Coronary artery (tissue), 2 donors: ENCODE measurements at regions not wholly inside any gene's neighbourhood (a gene's known extent, or its start where the extent isn't known, plus 50 kb on each side); places are given as distances from the start of the nearest gene placed in this dataset.

Experiments
- DNase-seq: peaks from one replicate; pipeline ENCODE4 v3.0.0-alpha.2; 2017; ENCODE audit warnings: low spot score
- H3K27ac ChIP-seq, 2 donors: fragments of 200-600 bp; sonication (generic); one replicate each; pipeline ENCODE4 v1.5.1; 2016 to 2019
- H3K4me3 ChIP-seq: fragments of 200-600 bp; sonication (generic); 2 replicates; pipeline ENCODE4 v1.5.1; 2016; ENCODE audit warnings: mild to moderate bottlenecking, moderate library complexity
- CTCF ChIP-seq: fragments of 200-600 bp; sonication (generic); IDR thresholded peaks from one replicate; pipeline ENCODE4 v1.5.1; 2019; ENCODE audit warnings: antibody characterized with exemption

- Histone ChIP-seq H3K4me3 (no peak overlapping the region), H3K27ac (no peak overlapping the region)
- DNase-seq, result no peak
- no peak for TF ChIP-seq CTCF
These were observed 201.1 kb upstream of the PREP start for GRCh38 chr6:105603788-105604586.

- Histone ChIP-seq H3K4me3 (peak overlapping the region; percentile 46), H3K27ac (peak overlapping the region; percentile 68 to 73)
- peak; percentile 87 for DNase-seq
- no peak for TF ChIP-seq CTCF
These were observed 198.8 kb upstream of the PREP start for GRCh38 chr6:105601541-105602236.

GRCh38 chr6:105600336-105601260 lies 197.7 kb upstream of the PREP start:
- DNase-seq, result no peak
- H3K27ac ChIP-seq, result peak overlapping the region; percentile 68 to 73
- no peak overlapping the region for H3K4me3 ChIP-seq
- TF ChIP-seq CTCF, result no peak

- no peak overlapping the region for H3K4me3 ChIP-seq
These were observed 195.4 kb upstream of the PREP start for GRCh38 chr6:105598264-105598663.

DNA sequence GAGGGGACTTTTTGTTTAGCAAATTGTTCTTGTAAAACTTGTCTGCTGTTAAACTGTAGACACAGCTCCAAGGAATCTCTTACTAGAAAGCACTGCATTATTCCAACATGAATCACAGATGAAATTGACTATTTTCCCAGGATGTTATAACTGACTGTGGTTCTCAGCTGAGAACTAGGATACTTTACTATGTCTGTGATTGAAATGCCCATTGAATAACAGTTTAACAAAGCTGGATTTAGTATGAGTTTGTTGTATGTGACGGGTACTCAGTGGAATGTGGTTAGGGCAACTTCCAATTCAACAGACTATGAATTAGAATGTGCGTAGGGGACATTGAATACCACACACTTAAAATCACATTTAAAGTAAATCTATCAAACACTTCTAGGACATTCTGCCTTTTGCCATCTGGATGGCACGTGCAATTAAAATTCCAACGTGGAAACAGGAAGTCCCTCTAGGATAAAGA lies 193.4 kb upstream of the PREP start:
- peak overlapping the region in 1 of 2 donors; percentile 45 for H3K27ac ChIP-seq

More at GRCh38 chr6:105598264-105598663, 195.4 kb upstream of the PREP start:
- no peak for DNase-seq
- no peak for TF ChIP-seq CTCF
- H3K27ac ChIP-seq, result no peak overlapping the region

GRCh38 chr6:105595829-105596228 lies 192.9 kb upstream of the PREP start:
- no peak for DNase-seq
- Histone ChIP-seq H3K27ac (no peak overlapping the region), H3K4me3 (no peak overlapping the region)
- no peak for TF ChIP-seq CTCF

More for the DNA sequence above, 193.4 kb upstream of the PREP start:
- no peak for TF ChIP-seq CTCF
- no peak overlapping the region for H3K4me3 ChIP-seq
- DNase-seq, result no peak
